Epithelial cell of proximal tubule (primary cell): ENCODE measurements at regions not wholly inside any gene's neighbourhood (a gene's known extent, or its start where the extent isn't known, plus 50 kb on each side); places are given as distances from the start of the nearest gene placed in this dataset.

Experiments used
- DNase-seq: peaks from one replicate; pipeline ENCODE4 v3.0.0-alpha.2; 2011; ENCODE audit warnings: low read depth
- H3K4me3 ChIP-seq: 2 replicates; pipeline ENCODE4 v1.5.1; 2011; ENCODE audit warnings: low read depth, mild to moderate bottlenecking, low read length
- CTCF ChIP-seq: conservative IDR thresholded peaks from 2 replicates; pipeline ENCODE4 v1.5.1; 2012; ENCODE audit warnings: low read depth, mild to moderate bottlenecking, low read length

DNA sequence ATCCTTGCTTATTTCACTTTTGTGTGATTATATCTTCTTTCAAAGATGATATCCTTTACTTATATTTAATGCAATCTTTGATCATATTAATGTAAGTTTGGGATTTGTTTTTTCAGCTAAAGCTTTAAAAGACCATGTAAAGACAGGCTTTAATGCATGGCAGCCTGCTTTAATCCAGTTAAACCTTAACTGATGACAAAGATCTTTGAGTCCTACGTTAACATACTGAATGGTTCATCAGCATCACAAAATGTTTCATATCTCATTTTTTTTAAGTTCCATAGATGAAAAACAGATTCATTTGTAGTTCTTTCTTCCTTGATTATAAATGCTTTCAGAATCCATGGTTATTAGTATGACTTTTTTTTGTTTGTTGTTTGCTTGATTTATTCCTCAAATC lies 1102.8 kb downstream of the FSTL5 start:
- DNase-seq = no peak
- TF ChIP-seq CTCF = no peak
- no peak overlapping the region for H3K4me3 ChIP-seq
